SU-DHL-6 (cell line): ENCODE measurements at regions not wholly inside any gene's neighbourhood (a gene's known extent, or its start where the extent isn't known, plus 50 kb on each side); places are given as distances from the start of the nearest gene placed in this dataset.
"Not testable (repeated sequence)": the region's sequence is repeated elsewhere in the genome, so short reads cannot be mapped to it uniquely, and the experiment has no call there.

Experiments used
- H2AFZ ChIP-seq: fragments of 200-600 bp; sonication (generic); 2 replicates; pipeline ENCODE4 v1.6.1; 2014; ENCODE audit warnings: low read depth, mild to moderate bottlenecking, moderate library complexity, mixed read lengths, antibody characterized with exemption, low read length; ENCODE audit not compliant: severe bottlenecking
- H3F3A ChIP-seq: fragments of 200-600 bp; shearing (Covaris generic); 2 replicates; pipeline ENCODE4 v1.6.0; 2016; ENCODE audit warnings: antibody characterized with exemption, mild to moderate bottlenecking; ENCODE audit not compliant: insufficient read depth
- H3K27ac ChIP-seq: fragments of 200-600 bp; sonication (generic); 2 replicates; pipeline ENCODE4 v1.5.1; 2016; ENCODE audit warnings: low read depth, mild to moderate bottlenecking, low read length, moderate library complexity, mixed read lengths
- H3K27me3 ChIP-seq: fragments of 200-600 bp; sonication (generic), shearing (Covaris generic); 2 replicates; pipeline ENCODE4 v1.6.0; 2014; ENCODE audit warnings: mild to moderate bottlenecking, low read length
- H3K36me3 ChIP-seq: fragments of 200-600 bp; sonication (generic); 2 replicates; pipeline ENCODE4 v1.6.1; 2014; ENCODE audit warnings: mild to moderate bottlenecking, low read length, mixed read lengths
- H3K4me2 ChIP-seq: fragments of 300-600, 200-600 bp; shearing (Covaris generic), sonication (generic); 2 replicates; pipeline ENCODE4 v1.6.0; 2014; ENCODE audit warnings: low read length, low read depth, mild to moderate bottlenecking; ENCODE audit not compliant: poor library complexity, severe bottlenecking
- H3K4me3 ChIP-seq: fragments of 200-600 bp; sonication (generic); 2 replicates; pipeline ENCODE4 v1.5.1; 2014; ENCODE audit warnings: antibody characterized with exemption, low read length, mild to moderate bottlenecking, mixed read lengths; ENCODE audit not compliant: insufficient read depth, poor library complexity, severe bottlenecking
- H3K79me2 ChIP-seq: fragments of 200-600 bp; sonication (generic); 2 replicates; pipeline ENCODE4 v1.6.1; 2014; ENCODE audit warnings: mild to moderate bottlenecking, low read length, moderate library complexity; ENCODE audit not compliant: insufficient read depth
- H3K9ac ChIP-seq: fragments of 200-600 bp; sonication (generic); 2 replicates; pipeline ENCODE4 v1.7.0; 2014; ENCODE audit warnings: mild to moderate bottlenecking, low read length
- H3K9me2 ChIP-seq: fragments of 200-600 bp; sonication (generic); replicated peaks from 2 replicates; pipeline ENCODE4 v1.6.1; 2014; ENCODE audit warnings: low read length; ENCODE audit not compliant: insufficient read depth
- H3K9me3 ChIP-seq: fragments of 200-600 bp; sonication (generic); 2 replicates; pipeline ENCODE4 v1.6.1; 2014; ENCODE audit warnings: low read length, mixed read lengths; ENCODE audit not compliant: insufficient read depth
- H4K20me1 ChIP-seq: fragments of 200-600 bp; sonication (generic); 2 replicates; pipeline ENCODE4 v1.6.1; 2014; ENCODE audit warnings: low read depth, mild to moderate bottlenecking, antibody characterized with exemption, low read length, moderate library complexity, mixed read lengths
- CTCF ChIP-seq: fragments of 200-600 bp; sonication (generic); IDR thresholded peaks from one replicate; pipeline ENCODE4 v1.5.1; 2017; ENCODE audit warnings: antibody characterized with exemption, mild to moderate bottlenecking, low read length, moderate library complexity; ENCODE audit not compliant: insufficient read depth, poor library complexity, severe bottlenecking
- EZH2phosphoT487 ChIP-seq: fragments of 200-600 bp; sonication (generic), shearing (Covaris generic); conservative IDR thresholded peaks from 2 replicates; pipeline ENCODE4 v1.6.1; 2018; ENCODE audit warnings: mild to moderate bottlenecking, antibody characterized with exemption, low read length, moderate library complexity, mixed read lengths

DNA sequence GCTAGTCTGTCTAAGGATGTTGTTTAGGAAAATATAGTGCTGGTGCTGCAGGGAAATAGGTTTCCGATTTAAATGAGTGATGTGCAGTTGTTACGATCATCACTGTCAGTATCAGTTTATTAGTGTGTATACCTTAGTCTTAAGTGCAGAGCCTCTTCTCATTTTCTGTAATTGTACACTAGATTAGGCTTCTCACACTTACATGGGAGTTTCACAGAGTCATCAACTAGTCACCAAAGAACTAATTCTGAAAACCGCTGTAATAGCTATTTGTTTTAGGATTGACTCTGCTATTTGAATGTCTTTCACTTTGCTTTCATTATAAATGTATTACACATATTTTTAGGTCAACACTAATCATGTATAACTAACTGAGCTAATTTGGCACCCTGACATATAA is 99.8 kb upstream of the ZEB2 start:
- Histone ChIP-seq H4K20me1 (no peaks in the 10 kb centered on the region), H3K79me2 (no peaks in the 10 kb centered on the region), H2AFZ (no peak overlapping the region), H3K9me2 (no peaks in the 10 kb centered on the region), H3K36me3 (no peaks in the 10 kb centered on the region), H3K4me2 (no peak overlapping the region), H3K4me3 (no peak overlapping the region), H3K9ac (no peak overlapping the region), H3F3A (0 out of 2 replicates have a peak, but pooled peaks cover 2% of the 10 kb centered on the region), H3K27ac (no peak overlapping the region), H3K27me3 (no peaks in the 10 kb centered on the region), H3K9me3 (no peaks in the 10 kb centered on the region)
- no peak for TF ChIP-seq EZH2phosphoT487
- TF ChIP-seq CTCF = no peak

GRCh38 chr2:144617171-144617570 is 97.3 kb upstream of the ZEB2 start:
- H3K36me3 ChIP-seq, H3K27me3 ChIP-seq, H3K4me3 ChIP-seq, H3K9me3 ChIP-seq, H3K9ac ChIP-seq, H3K4me2 ChIP-seq, H2AFZ ChIP-seq, H4K20me1 ChIP-seq, H3K79me2 ChIP-seq, H3K27ac ChIP-seq, H3F3A ChIP-seq, H3K9me2 ChIP-seq: not testable (repeated sequence)

- Histone ChIP-seq H3K4me3 (no peak overlapping the region), H4K20me1 (no peaks in the 10 kb centered on the region), H3K9me3 (no peaks in the 10 kb centered on the region), H3K36me3 (no peaks in the 10 kb centered on the region), H3K79me2 (no peaks in the 10 kb centered on the region), H3K27ac (no peak overlapping the region), H3K9ac (no peak overlapping the region), H3K9me2 (no peaks in the 10 kb centered on the region), H3K27me3 (no peaks in the 10 kb centered on the region), H3F3A (0 out of 2 replicates have a peak, but pooled peaks cover 2% of the 10 kb centered on the region), H3K4me2 (no peak overlapping the region), H2AFZ (no peak overlapping the region)
- no peak for TF ChIP-seq EZH2phosphoT487
Measured at GRCh38 chr2:144615866-144616565, 96.1 kb upstream of the ZEB2 start.

GRCh38 chr2:144607891-144608521 is 88.1 kb upstream of the ZEB2 start:
- Histone ChIP-seq H3K4me2 (no peak overlapping the region), H3K9me2 (no peaks in the 10 kb centered on the region), H3K4me3 (no peak overlapping the region), H3F3A (no peaks in the 10 kb centered on the region), H3K27ac (no peak overlapping the region), H3K36me3 (no peaks in the 10 kb centered on the region), H2AFZ (no peak overlapping the region), H3K79me2 (no peaks in the 10 kb centered on the region), H3K9ac (no peak overlapping the region), H4K20me1 (no peaks in the 10 kb centered on the region), H3K9me3 (no peaks in the 10 kb centered on the region), H3K27me3 (no peaks in the 10 kb centered on the region)
- TF ChIP-seq CTCF (no peak), EZH2phosphoT487 (no peak)
